Chondrocyte (in vitro differentiated cells): ENCODE measurements at regions not wholly inside any gene's neighbourhood (a gene's known extent, or its start where the extent isn't known, plus 50 kb on each side); places are given as distances from the start of the nearest gene placed in this dataset.

Experiments used
- DNase-seq: peaks from one replicate; pipeline ENCODE4 v3.0.0; 2021; ENCODE audit warnings: mixed read lengths, low spot score
- H3K27ac Mint-ChIP-seq: one replicate; pipeline ENCODE4 v1.8.0; 2021; ENCODE audit warnings: mild to moderate bottlenecking, moderate library complexity, mixed read lengths; ENCODE audit not compliant: unreplicated experiment
- H3K27me3 Mint-ChIP-seq: 2 replicates; pipeline ENCODE4 v1.8.0; 2021; ENCODE audit warnings: low read depth, mixed read lengths
- H3K36me3 Mint-ChIP-seq: 2 replicates; pipeline ENCODE4 v1.8.0; 2021; ENCODE audit warnings: low read depth, mixed read lengths
- H3K4me1 Mint-ChIP-seq: 2 replicates; pipeline ENCODE4 v1.8.0; 2021; ENCODE audit warnings: low read depth, mild to moderate bottlenecking, mixed read lengths
- H3K4me3 Mint-ChIP-seq: one replicate; pipeline ENCODE4 v1.8.0; 2021; ENCODE audit warnings: mild to moderate bottlenecking, moderate library complexity, mixed read lengths; ENCODE audit not compliant: unreplicated experiment
- H3K9me3 Mint-ChIP-seq: 2 replicates; pipeline ENCODE4 v1.8.0; 2021; ENCODE audit warnings: low read depth, mixed read lengths
- TF ChIP-seq, protein P1 (sequence below): fragments of 200-600 bp; sonication (generic); IDR thresholded peaks from 2 replicates; pipeline ENCODE4 v1.5.0; 2021; ENCODE audit warnings: antibody characterized with exemption, mild to moderate bottlenecking, moderate library complexity

DNA sequence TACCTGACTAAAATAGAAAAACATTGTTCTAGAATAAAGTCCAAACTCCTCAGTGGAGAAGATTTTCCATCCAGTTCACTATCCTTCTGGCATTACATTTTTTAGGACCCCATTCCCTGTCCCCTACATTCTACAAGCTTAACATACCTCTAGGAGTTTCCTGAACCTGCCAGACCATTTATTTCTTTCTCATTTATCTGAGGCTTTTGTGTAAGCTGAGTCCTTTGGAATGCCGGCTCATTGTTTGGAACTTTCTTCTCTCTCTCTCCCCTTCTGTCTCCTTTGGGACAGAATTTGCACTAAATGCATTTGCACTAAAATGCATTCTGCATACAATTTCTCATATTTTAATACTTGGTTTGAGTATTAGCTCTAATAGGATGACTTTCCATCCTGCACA lies 393.0 kb upstream of the ANO3 start:
- TF ChIP-seq, protein P1, sequence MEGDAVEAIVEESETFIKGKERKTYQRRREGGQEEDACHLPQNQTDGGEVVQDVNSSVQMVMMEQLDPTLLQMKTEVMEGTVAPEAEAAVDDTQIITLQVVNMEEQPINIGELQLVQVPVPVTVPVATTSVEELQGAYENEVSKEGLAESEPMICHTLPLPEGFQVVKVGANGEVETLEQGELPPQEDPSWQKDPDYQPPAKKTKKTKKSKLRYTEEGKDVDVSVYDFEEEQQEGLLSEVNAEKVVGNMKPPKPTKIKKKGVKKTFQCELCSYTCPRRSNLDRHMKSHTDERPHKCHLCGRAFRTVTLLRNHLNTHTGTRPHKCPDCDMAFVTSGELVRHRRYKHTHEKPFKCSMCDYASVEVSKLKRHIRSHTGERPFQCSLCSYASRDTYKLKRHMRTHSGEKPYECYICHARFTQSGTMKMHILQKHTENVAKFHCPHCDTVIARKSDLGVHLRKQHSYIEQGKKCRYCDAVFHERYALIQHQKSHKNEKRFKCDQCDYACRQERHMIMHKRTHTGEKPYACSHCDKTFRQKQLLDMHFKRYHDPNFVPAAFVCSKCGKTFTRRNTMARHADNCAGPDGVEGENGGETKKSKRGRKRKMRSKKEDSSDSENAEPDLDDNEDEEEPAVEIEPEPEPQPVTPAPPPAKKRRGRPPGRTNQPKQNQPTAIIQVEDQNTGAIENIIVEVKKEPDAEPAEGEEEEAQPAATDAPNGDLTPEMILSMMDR: no peak
- no peak for DNase-seq
- Mint-ChIP-seq H3K27me3 (peaks cover 3% of the 10 kb centered on the region), H3K36me3 (no peaks in the 10 kb centered on the region), H3K4me1 (no peaks in the 10 kb centered on the region), H3K27ac (no peak overlapping the region), H3K4me3 (no peak overlapping the region), H3K9me3 (peaks cover 3% of the 10 kb centered on the region)

DNA sequence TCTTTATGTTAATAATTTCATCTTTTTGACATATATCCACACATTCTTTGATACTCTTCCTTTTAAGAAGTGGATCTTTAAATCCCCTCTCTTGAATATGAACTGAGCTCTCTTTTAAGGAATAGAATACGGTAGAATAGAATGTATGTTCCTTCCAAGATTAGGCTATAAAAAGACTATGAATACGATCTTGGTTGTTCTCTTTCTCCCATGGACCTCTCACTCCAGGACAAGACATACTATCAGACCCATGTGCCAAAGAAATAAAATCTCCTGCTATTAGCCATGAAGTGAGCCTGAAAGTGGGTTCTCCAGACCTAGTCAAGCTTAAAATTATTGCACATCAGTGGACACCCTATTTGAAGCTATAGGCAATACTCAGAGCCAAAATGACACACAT lies 392.2 kb upstream of the ANO3 start:
- H3K27me3 Mint-ChIP-seq: peaks cover 3% of the 10 kb centered on the region
- no peak for DNase-seq
- no peak overlapping the region for H3K27ac Mint-ChIP-seq
- H3K4me3 Mint-ChIP-seq: no peak overlapping the region
- TF ChIP-seq, protein P1: no peak
- no peaks in the 10 kb centered on the region for H3K4me1 Mint-ChIP-seq
- H3K9me3 Mint-ChIP-seq: peaks cover 3% of the 10 kb centered on the region
- no peaks in the 10 kb centered on the region for H3K36me3 Mint-ChIP-seq

DNA sequence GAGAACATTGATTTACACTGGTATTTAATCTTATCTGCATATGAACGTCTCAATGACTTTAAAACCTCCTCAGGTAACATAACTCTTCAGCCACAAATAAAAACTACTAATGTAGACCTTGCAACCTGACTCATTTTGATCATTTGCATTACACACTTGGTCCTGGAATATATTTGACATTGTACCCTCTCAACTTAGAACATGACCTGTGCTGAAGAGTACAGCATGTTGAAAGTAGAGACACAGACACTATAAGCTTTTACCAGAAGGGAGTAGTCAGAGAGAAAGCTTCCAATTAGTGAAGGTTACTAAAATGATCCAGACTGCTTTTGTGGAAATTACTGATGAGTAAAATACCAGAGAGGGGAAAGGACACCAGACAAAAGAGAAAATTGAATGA lies 390.6 kb upstream of the ANO3 start:
- Mint-ChIP-seq H3K27me3 (peaks cover 3% of the 10 kb centered on the region), H3K4me3 (no peak overlapping the region), H3K4me1 (no peaks in the 10 kb centered on the region), H3K27ac (no peak overlapping the region), H3K36me3 (no peaks in the 10 kb centered on the region), H3K9me3 (no peaks in the 10 kb centered on the region)
- no peak for DNase-seq
- TF ChIP-seq, protein P1: no peak

GRCh38 chr11:25943031-25943430 lies 388.9 kb upstream of the ANO3 start:
- Mint-ChIP-seq H3K36me3 (no peaks in the 10 kb centered on the region), H3K27ac (no peak overlapping the region), H3K9me3 (no peaks in the 10 kb centered on the region), H3K4me3 (no peak overlapping the region), H3K27me3 (peaks cover 3% of the 10 kb centered on the region), H3K4me1 (no peaks in the 10 kb centered on the region)
- DNase-seq: no peak
- TF ChIP-seq, protein P1: no peak

GRCh38 chr11:25943777-25944661 lies 387.9 kb upstream of the ANO3 start:
- TF ChIP-seq, protein P1: no peak
- H3K27ac Mint-ChIP-seq: no peak overlapping the region

More at GRCh38 chr11:25943777-25944661, 387.9 kb upstream of the ANO3 start:
- peaks cover 3% of the 10 kb centered on the region for H3K27me3 Mint-ChIP-seq
- H3K9me3 Mint-ChIP-seq: peaks cover 4% of the 10 kb centered on the region
- no peak for DNase-seq
- H3K4me3 Mint-ChIP-seq: no peak overlapping the region
- H3K36me3 Mint-ChIP-seq: no peaks in the 10 kb centered on the region
- H3K4me1 Mint-ChIP-seq: no peaks in the 10 kb centered on the region
